ENCODE measurements at regions not wholly inside any gene's neighbourhood (a gene's known extent, or its start where the extent isn't known, plus 50 kb on each side); places are given as distances from the start of the nearest gene placed in this dataset.
"Not testable (repeated sequence)": the region's sequence is repeated elsewhere in the genome, so short reads cannot be mapped to it uniquely, and the experiment has no call there.

DNA sequence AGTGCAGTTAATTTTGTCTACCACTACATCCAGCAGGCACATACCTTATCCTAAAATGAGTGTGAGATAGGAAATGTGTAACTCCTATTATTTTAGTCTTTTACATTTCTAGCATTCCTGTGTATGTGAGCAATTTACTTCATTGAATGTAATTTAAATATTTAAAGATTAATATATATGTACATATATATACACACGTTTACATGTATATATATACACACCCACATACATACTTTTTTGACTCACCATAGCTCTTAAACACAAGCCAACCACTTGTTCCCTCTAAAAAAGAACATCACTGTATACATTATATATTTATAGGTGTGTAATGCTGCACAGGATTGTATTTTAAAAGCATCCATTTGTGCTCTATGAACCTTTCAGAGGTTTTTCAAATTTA, 425.6 kb upstream of the NECTIN3 start:
- DNase-seq: no peak

DNA sequence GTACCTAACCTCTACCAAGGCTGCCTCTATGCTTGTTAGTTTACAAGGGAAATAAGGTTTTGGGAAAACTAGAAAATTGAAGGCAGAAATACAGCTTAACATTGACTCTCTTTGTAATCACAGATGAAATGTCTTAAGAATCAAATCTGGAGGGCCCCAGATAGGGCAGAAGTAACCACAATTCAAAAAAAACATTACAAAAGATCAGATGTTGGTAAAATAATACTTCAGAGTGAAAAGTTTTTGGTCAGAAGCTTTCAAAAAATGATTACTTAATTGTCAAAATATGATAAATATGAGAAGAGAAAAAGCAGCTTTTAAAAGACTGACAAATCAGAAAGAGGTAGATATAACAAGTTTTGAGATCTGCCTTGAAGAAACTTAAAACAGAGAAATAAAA, 425.1 kb upstream of the NECTIN3 start:
- DNase-seq: no peak

DNA sequence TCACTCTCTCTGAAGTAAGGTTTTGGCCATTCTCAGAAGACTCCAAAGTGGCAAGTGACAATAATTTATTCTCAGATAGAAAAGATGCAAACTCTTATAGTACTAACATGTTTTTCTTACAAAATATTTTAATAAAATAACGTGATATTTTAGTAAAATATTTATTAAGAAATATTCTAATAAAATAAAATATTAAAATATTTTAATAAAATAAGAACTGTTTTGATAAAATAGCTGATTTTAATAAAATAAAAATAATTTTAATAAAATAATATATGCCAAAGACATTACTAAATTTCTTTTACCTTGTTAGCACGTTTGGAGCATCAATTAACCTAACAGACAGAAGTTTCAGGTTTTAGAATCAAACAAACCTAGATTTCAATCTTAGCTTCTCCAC, 424.0 kb upstream of the NECTIN3 start:
- no peak for DNase-seq

DNA sequence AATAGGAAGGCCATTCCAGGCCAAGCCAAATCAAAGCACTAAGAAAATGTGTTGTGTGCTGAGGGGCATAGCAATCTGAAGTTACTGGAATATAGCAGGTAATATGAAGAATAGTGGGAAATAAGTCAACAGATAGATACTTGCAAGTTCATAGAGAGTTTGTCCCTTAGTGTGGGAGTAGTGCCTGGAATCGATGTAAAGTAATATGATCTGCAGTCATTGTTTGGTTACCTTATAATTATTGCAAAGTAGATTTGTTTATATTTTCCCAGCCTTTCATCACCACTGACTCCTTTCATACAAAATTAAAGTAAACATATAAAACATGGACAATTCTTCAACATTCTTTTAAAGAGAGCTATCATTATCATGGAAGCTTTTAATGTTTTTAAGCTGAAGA, 420.9 kb upstream of the NECTIN3 start:
- no peak for DNase-seq

DNA sequence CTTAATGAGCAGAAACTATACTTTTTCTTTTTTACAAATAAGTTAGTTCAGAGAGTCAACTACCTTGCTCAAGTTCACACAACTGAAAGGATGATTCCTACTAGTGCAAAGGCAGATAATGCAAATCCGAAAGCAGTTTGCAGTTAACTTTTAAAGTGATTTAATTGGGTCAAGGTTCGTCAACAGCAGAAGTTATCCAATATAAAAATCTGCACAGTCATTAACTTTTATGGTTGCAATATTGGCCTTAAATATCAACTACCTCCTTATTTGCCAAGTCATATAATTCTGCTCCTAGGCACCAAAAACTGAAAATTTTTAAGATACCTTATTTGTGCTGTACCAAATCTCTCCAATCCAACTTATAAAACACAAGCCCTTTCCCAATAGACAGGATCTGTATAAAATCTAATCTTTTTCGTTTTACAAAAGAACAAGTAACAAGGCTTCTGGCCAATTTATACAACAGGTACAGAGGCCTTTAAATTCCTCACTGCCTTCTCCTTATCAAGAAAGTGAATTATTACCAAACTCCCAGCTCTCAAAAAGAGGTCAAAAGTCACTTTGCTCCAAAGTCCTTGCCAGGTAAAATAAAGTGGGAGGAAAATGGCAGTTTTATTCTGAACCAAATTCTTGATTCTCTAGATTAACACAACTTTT, 416.6 kb upstream of the NECTIN3 start:
- no peak for DNase-seq

DNA sequence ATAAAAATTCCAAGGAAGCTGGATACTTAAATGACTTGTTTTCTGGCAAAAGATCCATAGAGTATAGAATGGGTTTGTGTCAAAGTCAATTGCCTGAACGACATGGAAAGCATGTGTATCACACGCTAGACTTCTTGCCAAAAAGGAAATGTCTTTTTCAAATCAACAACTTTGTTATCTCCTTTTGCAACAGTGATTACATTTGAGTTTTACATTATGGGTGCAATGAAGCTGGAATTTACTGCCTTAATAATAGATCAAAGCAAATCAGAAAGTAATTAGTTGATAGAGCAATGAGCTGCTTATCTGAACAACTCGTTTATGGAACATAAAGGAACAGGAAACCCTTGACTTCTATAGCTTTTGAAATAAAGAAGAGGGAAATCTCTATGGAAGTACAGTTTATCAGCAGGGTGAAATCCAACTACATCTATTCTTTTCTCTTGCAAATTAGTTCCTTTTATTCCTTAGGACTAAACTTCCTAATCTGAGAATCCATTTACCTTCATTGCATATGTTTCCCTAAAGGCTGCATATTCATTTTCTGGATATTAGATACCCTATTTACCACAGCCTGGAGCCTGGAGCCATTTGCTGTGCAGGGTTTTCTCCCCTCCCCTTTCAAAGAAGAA, 415.1 kb upstream of the NECTIN3 start:
- DNase-seq: no peak

DNA sequence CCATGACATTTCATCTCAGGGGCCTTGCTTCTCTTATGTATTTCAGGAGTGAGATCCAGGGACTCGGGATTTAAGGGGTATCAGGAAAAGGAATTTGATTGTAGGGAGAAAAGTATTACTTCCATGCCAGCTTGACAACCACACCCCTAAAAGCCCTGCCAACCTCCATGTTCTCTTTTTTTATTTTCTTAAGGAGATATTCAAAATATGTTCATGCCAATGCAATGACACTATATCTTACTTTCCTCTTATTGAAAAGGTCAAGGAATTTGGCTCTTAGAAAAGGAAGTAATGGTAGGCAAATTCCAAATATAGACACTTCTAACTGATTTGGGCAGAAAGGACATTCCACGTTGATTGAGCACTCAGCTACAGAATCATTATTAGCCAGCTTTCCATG, 407.5 kb upstream of the NECTIN3 start:
- no peak for DNase-seq

DNA sequence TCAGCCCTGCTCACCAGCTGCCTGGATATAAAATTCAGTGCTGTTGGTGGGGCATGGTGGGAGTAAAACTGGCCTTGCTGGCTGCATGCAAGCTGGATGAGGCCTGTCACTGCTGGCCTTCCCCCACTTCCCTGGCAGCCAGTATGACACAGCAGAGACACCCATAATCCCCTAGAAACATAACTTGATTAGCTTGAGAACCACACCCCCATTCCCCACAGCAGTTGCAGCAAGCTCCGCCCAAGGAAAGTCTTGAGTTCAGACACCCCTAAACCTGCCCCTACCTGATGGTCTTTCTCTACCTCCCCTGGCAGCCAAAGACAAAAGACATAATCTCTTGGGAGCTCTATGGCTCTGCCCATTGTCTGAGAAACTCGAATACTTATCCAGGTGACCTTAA, 405.1 kb upstream of the NECTIN3 start:
- DNase-seq: no peak

DNA sequence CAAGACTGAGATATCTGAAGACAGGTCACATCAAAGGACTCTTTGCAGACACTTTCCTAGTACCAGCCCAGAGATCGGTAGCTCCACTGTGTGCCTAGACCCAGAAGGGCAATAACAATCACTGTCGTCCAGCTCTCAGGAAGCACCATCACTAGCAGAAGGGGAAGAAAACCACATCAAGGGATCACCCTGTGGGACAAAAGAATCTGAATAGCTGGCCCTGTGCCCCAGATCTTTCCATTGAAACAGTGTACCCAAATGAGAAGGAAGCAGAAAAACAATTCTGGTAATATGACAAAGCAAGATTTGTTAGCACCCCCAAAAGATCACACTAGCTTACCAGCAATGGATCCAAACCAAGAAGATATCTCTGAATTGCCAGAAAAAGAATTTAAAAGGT, 404.4 kb upstream of the NECTIN3 start:
- no peak for DNase-seq

DNA sequence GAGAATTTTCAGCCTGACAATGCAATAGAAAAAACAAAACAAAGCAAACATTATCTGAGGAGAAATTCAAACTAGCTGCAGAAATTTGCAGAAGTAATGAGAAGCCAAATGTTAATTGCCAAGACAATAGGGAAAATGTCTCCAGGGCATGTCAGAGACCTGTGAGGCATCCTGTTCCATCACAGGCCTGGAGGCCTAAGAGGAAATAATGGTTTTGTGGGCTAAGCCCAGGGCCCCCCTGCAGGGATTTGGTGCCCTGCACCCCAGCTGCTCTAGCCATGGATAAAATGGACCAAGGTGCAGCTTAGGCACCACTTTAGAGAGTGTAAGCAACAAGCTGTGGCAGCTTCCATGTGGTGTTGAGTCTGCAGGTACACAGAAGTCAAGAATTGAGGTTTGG, 401.2 kb upstream of the NECTIN3 start:
- no peak for DNase-seq

DNA sequence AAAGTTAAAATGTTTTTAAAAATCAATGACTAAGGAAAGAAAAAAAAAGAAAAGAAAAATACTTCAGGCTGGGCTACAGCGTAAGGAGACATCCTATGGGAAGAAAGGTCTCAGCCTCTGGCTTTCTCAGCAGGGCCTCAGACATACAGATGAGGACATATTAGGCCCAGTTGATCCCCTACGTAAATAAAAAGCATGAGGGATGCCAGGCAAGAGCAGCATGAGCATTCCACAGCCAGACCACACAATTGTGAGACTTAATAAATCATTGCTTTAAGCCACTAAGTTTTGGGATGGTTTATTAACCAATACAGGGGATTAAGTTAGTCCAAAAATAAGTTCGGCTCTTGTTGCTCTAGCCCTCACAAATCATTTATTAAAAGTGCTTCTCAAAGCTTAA, 394.1 kb upstream of the NECTIN3 start:
- no peak for DNase-seq

DNA sequence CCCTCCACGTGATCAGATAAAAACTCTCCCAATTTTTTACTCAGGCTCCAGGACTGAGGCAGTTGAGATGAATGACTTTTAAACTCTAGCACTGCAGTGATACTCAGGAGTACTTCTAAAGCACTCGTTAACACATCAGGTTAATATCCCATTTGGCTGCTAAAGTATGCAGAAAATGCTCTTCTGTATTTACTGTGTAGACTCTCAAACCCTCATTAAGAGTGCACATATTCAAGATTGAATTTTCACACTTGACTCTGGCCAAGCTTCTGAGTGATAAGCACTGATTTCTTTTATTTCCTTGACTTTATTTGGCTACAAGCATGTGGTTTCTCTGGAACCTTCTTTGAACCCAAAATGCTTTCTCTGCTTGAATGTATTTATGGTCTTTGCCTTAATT, 392.3 kb upstream of the NECTIN3 start:
- DNase-seq: no peak

DNA sequence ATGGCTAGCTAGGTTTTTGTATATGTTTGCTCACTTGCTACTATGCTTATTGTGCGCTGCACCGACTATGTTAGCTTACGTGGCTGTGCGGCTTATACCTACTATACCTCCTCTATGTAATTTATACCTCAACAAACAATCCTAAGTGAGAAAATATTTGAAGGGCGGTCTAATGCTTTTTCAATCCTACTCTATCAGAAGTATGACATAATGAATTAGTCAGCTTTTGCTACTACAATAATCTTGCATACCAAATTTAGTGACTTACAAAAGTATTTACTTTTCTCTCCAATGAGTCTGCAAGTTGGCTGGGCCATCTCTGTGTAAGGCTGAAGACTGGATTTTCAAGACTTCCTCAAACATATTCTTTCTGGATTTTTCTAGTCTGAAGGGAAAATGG, 391.2 kb upstream of the NECTIN3 start:
- DNase-seq: no peak

DNA sequence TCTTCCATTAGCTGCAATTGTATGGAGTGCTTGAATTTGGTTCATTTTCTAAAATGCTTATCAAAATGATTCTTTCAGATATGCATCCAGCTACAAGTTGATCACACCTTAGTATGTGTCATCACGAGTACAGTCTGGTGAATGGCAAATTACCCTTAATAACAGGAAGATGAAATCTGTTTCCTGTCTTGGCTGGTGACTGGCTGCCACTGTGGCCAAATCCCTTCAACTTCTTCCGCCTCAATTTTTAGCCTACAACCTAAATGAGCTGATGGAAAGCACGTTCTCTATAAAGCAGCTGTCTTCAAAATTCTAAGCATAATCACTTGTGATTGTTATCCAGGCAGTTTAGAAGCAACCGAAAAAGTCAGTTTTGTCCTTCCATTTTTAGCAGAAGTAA, 387.1 kb upstream of the NECTIN3 start:
- DNase-seq: no peak

DNA sequence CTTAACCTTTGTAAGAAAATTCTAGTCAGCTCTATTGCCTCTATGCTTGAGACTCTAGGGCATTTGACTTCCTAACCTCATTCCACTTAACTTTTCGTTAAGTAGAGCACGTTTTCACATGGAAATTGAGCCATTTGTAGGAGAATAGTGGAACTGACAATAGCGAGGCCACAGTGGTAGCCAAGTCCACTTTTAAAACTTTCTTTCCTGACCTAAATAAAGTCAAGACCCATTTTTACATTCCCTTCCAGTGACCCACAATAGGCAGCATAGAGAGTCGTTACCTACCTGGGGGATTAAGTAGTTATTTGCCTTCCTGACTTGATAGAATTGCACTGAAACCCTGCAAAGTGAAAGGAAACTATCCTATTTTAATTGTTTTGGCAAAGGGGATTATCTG, 386.0 kb upstream of the NECTIN3 start:
- no peak for DNase-seq

DNA sequence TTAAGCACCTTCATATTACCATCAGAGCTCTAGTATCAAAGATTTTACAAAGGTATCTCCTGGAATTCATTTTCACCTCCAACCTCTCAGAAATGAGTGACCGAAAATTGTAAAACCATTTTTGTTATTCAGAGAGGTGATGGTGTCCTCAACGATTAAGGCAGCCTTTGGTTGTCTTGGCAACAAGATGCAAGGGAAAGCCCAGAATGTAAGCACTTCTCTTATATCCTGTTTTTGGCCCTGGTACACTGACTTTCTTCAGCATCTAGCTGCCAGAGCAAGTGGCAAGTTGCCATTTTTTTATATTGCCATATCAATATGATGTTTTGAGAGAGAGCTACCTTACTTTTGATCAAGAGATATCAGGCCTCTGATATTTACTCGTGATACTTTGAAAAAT, 384.9 kb upstream of the NECTIN3 start:
- no peak for DNase-seq

DNA sequence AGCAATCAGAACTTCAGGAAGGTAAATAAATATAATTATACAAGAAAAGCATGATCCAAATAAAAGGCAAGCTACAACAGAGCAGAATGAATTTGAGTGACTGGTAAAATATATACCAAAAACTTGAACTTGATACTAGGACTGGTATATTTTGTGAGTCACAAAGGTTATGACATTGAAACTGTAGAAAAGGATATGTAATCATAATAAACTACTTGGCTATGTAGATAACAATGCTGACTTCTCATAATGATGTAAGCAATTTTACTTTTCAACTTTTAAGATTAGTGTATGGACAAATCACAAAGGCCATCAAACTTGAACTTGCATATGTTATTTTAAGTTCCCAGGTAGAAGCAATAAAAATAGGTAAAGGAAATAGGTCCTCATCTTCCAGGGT, 384.5 kb upstream of the NECTIN3 start:
- DNase-seq: no peak

DNA sequence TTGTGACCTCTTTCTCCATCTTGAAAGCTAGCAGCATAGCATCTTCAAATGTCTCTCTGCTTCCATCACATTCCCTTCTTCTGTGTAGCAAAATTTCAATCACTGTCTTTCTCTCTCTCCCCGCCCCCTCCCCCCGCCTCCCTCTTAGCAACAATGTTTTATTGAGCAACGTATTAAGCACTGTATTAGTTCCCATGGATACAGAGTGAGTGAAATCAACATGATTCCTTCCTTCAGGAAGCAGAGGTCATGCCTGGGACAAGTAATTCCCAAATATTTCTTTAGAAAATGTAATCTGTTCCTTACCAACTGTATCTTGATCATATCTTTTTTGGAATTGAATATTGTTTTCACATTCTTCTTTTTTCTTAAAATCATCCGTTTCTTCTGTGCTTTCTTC, 373.7 kb upstream of the NECTIN3 start:
- DNase-seq: no peak

DNA sequence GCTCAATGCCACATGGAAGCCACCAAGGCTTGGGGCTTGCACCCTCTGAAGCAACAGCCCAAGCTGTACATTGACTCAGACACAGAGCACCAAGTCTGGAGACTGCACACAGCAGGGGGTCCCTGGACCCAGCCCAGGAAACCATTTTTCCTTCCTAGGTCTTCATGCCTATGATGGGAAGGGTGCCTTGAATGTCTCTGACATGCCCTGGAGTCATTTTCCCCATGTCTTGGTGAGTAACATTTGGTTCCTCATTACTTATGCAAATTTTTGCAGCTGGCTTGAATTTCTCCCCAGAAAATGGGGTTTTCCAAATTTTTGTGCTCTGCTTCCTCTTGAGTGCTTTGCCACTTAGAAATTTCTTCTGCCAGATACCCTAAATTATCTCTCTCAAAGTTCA, 367.3 kb upstream of the NECTIN3 start:
- not testable (repeated sequence) for DNase-seq

DNA sequence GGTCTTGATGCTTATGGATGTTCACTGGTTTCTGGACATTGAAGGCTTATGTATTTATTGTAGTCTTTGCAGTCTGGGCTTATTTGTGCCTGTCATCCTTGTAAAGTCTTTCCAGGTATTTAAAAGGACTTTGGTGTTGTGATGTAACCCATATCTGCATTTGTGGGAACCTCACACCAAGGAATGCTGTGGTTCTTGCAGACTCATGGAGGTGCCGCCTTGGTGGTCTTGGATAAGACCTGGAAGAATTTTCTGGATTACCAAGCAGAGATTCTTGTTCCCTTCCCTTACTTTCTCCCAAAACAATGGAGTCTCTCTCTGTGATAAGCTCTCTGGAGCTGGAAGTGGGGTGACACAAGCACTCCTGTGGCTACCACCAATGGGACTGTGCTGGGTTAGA, 363.5 kb upstream of the NECTIN3 start:
- DNase-seq: no peak

DNA sequence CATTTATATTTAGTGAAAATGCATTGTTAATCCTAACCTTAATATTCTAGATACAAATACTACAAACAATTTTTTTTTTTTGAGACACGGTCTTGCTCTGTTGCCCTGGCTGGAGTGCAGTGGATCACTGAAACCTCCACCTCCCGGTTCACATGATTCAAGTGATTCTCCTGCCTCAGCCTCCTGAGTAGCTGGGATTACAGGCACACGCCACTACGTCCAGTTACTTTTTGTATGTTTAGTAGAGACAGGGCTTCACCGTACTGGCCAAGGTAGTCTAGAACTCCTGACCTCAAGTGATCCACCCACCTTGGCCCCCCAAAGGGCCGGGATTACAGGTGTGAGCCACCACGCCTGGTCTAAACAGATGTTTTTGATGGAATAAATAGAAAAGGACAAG, 361.5 kb upstream of the NECTIN3 start:
- DNase-seq: no peak

DNA sequence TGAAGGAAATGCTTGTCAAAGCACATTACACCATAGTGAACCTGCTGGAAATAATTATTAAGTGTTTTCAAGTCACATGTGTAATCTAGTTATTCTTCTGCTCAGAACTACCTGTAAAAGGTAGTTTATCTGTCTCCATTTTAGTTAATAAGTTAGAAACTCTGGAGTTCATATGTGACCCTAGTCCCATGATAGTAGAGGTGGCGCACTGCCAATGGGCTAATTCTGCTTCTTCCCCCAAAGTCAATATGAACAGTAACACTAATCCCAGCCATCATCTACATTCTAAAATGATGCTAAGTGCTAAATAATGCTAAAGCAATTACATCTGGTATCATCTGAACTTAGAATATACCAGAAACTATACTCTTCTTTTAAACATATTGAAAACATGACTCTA, 361.0 kb upstream of the NECTIN3 start:
- no peak for DNase-seq

DNA sequence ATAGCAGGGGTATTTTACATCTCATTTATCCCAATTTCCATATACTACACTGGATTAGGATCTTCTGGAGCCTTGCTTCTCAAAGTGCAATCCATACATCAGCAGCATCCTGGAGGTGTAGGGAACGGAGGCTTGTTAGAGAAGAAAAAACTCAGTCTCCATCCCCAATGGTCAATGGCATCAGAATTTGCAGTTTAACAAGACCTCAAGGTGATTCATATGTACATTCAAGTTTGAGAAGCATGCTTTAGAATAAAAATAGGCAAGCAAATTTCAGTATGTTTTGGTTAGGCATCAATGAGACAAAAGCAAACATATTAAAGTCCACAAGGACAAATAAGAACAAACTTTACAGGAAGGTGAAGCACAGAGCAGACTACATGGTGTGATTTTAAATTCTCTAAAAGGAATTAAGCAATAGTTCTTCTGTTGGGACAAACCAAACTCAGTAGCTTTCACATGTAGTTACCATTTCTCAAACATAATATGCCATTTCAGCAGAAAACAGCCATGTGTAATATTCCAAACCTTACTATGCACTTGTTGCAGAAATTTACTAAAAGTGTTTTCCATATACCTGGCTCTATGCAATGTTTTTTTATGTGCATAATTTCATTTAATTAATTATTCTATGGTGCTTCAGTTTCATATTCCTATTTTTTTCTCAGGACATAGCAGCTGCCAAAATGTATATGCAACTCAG, 360.3 kb upstream of the NECTIN3 start:
- DNase-seq: no peak

DNA sequence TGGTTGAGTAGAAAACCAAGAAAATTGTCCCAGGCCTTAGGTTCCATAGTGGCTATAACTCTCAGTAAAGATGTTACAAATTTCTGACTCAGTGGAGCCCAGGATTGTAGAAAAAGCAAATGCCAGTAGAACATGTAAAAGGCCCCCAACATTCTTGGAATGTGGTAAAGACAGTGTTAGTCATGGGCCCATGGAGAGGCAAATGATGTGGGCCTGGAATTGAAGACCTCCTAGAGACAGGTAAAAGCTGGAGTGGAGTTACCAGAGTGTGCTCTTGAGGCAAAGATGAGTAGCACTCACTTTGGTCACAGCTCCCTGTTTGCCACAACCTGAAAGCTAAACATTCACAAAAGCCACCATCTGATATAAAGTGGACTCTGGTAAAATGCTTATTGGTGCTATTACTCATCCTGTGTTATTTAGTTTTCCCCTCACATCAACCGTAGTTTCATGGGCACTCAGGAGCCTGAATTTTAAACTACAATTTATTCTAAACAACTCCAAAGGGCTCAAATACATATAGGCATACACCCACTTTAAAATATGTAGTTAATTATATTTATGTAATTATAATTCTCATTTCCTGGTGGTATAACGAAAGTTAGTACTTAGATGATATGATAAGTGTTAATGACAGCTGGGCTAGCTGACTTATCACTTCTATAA, 359.6 kb upstream of the NECTIN3 start:
- no peak for DNase-seq

Measured in NCI-H510A (cell line).